Sigmoid colon (tissue), 6 donors: ENCODE measurements at regions not wholly inside any gene's neighbourhood (a gene's known extent, or its start where the extent isn't known, plus 50 kb on each side); places are given as distances from the start of the nearest gene placed in this dataset.

Source experiments
- DNase-seq: peaks from one replicate; pipeline ENCODE4 v3.0.0-alpha.2; 2019
- H3K27ac ChIP-seq, 4 donors: fragments of 200-600 bp; sonication (generic); one replicate each; pipeline ENCODE4 v1.5.1; 2016 to 2019; ENCODE audit warnings: mild to moderate bottlenecking in 1 of 4
- H3K27me3 ChIP-seq, 3 donors: fragments of 200-600 bp; sonication (generic); one replicate each; pipeline ENCODE4 v1.5.1; 2019; ENCODE audit warnings: mild to moderate bottlenecking in 1 of 3
- H3K36me3 ChIP-seq, 4 donors: fragments of 200-600 bp; sonication (generic); one replicate each; pipeline ENCODE4 v1.5.1; 2016 to 2019
- H3K4me1 ChIP-seq, 4 donors: fragments of 200-600 bp; sonication (generic); one replicate each; pipeline ENCODE4 v1.5.1; 2017 to 2019
- H3K4me3 ChIP-seq, 4 donors: fragments of 200-600 bp; sonication (generic); one replicate each; pipeline ENCODE4 v1.5.1; 2017 to 2019; ENCODE audit warnings: mild to moderate bottlenecking in 2 of 4, moderate library complexity in 1 of 4
- H3K9me3 ChIP-seq, 4 donors: fragments of 200-600 bp in 3 of 4; sonication (generic) in 3 of 4; one replicate each; pipeline versions ENCODE4 v1.5.1 to v1.6.1; 2013 to 2019
- EP300 ChIP-seq, 4 donors: sonication (generic); formaldehyde crosslinking; IDR thresholded peaks; one replicate each; pipeline ENCODE4 v1.6.1; 2017; ENCODE audit warnings: antibody characterized with exemption in 4 of 4
- POLR2A ChIP-seq, 2 donors: fragments of 450-650 bp; IDR thresholded peaks; one replicate each; pipeline ENCODE4 v1.6.1; 2016; ENCODE audit warnings: antibody characterized with exemption in 2 of 2, mild to moderate bottlenecking in 2 of 2, moderate library complexity in 2 of 2
- POLR2AphosphoS5 ChIP-seq, 4 donors: sonication (generic); formaldehyde crosslinking; IDR thresholded peaks; one replicate each; pipeline ENCODE4 v1.6.1; 2017; ENCODE audit warnings: antibody characterized with exemption in 4 of 4
- WGBS, 2 donors: extraction: QIAGEN DNeasy Blood & Tissue Kit; methylation state at CpG; one replicate each; pipeline ENCODE4 v1.1.7; 2013; 5-methylcytosine and 5-hydroxymethylcytosine counted together
- intact Hi-C: fragments of 100-400 bp; cut with DNase I; formaldehyde crosslinking; loops from one replicate; pipeline ENCODE4 v1.15.1; 2023
- TF ChIP-seq, protein P1 (sequence below), 4 experiments: fragments of 450-650 bp in 3 of 4; fragments of 200-600 bp in 1 of 4; IDR thresholded peaks; one replicate each; pipeline ENCODE4 v1.5.1; 2016 to 2019; ENCODE audit warnings: antibody characterized with exemption in 4 of 4, mild to moderate bottlenecking in 3 of 4, moderate library complexity in 2 of 4
- donor health status: healthy with polysubstance abuse.
- donor health status: healthy.

DNA sequence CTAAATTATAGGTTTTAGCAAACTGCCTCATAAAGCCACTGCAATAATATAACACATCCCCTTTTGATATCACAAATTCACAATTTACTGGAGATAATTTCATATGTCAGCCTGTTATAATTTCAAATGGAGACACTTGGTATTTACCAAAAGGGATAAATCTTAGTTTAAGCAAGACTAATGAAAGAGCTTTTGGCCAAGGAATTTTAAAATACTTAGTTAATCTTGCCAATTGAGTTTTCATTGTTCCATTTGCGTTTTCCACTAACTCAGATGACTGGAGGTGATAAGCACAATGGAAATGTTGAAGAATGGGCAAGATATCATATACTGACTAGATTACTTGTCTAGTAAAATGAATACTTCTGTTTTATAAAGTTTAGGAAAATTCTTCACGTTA lies 379.3 kb upstream of the SYT4 start:
- H3K27me3 ChIP-seq: no peaks in the 10 kb centered on the region
- H3K9me3 ChIP-seq: no peaks in the 10 kb centered on the region
- intact Hi-C loops: no loop called here
- 82 to 89% methylated on average over 2 of the region's 2 CpGs for WGBS, 2 donors
- H3K4me3 ChIP-seq: no peak overlapping the region
- no peak for TF ChIP-seq EP300 (IDR thresholded peaks at IDR 0.05)
- TF ChIP-seq, protein P1, sequence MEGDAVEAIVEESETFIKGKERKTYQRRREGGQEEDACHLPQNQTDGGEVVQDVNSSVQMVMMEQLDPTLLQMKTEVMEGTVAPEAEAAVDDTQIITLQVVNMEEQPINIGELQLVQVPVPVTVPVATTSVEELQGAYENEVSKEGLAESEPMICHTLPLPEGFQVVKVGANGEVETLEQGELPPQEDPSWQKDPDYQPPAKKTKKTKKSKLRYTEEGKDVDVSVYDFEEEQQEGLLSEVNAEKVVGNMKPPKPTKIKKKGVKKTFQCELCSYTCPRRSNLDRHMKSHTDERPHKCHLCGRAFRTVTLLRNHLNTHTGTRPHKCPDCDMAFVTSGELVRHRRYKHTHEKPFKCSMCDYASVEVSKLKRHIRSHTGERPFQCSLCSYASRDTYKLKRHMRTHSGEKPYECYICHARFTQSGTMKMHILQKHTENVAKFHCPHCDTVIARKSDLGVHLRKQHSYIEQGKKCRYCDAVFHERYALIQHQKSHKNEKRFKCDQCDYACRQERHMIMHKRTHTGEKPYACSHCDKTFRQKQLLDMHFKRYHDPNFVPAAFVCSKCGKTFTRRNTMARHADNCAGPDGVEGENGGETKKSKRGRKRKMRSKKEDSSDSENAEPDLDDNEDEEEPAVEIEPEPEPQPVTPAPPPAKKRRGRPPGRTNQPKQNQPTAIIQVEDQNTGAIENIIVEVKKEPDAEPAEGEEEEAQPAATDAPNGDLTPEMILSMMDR (IDR thresholded peaks at IDR 0.05): no peak
- TF ChIP-seq POLR2A (IDR thresholded peaks at IDR 0.05): no peak
- TF ChIP-seq POLR2AphosphoS5 (IDR thresholded peaks at IDR 0.05): no peak
- no peaks in the 10 kb centered on the region for H3K36me3 ChIP-seq
- H3K27ac ChIP-seq: no peak overlapping the region
- DNase-seq: no peak
- no peaks in the 10 kb centered on the region for H3K4me1 ChIP-seq

GRCh38 chr18:43661570-43661969 lies 384.3 kb upstream of the SYT4 start:
- H3K4me1 ChIP-seq: peaks cover 0 to 22% (median 7%) of the 10 kb centered on the region in 4 donors
- DNase-seq: no peak
- TF ChIP-seq POLR2AphosphoS5 (IDR thresholded peaks at IDR 0.05) (no peak), POLR2A (IDR thresholded peaks at IDR 0.05) (no peak), EP300 (IDR thresholded peaks at IDR 0.05) (no peak)
- TF ChIP-seq, protein P1 (IDR thresholded peaks at IDR 0.05): no peak
- H3K27ac ChIP-seq: no peak overlapping the region
- intact Hi-C loops: no loop called here
- no peaks in the 10 kb centered on the region for H3K36me3 ChIP-seq
- no peaks in the 10 kb centered on the region for H3K9me3 ChIP-seq
- 26 to 61% methylated on average over 2 of the region's 2 CpGs for WGBS, 2 donors
- H3K4me3 ChIP-seq: no peak overlapping the region
- no peaks in the 10 kb centered on the region for H3K27me3 ChIP-seq

DNA sequence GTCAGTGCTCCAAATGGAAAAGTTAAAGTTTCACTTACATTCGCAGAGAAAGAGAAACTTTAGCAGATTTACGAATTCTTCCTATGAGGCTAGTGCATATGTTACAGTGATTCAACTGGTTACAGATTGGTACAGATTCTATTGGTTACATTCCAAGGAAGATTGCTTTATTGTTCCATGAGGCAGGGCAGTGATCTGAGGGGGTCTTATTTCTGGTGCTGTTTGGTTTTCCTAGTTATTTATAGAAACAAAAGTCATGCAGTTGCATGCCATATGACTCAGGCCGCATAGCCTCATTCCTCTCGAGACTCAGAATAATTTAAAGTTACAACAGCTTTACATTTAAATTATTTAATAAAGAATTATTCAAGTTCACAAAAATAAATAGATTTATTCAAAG lies 385.4 kb upstream of the SYT4 start:
- no peaks in the 10 kb centered on the region for H3K27me3 ChIP-seq
- 70 to 75% methylated on average over 4 of the region's 4 CpGs for WGBS, 2 donors
- no peak overlapping the region for H3K4me3 ChIP-seq
- no peak overlapping the region for H3K27ac ChIP-seq
- H3K9me3 ChIP-seq: no peaks in the 10 kb centered on the region
- H3K36me3 ChIP-seq: no peaks in the 10 kb centered on the region
- TF ChIP-seq, protein P1 (IDR thresholded peaks at IDR 0.05): no peak
- TF ChIP-seq EP300 (IDR thresholded peaks at IDR 0.05): no peak
- intact Hi-C loops: no loop called here
- no peak for DNase-seq
- peaks cover 0 to 22% (median 7%) of the 10 kb centered on the region in 4 donors for H3K4me1 ChIP-seq

GRCh38 chr18:43663159-43663558 lies 385.9 kb upstream of the SYT4 start:
- no peak overlapping the region for H3K4me3 ChIP-seq
- WGBS, 2 donors: 90% methylated on average over 1 of the region's 1 CpG
- TF ChIP-seq POLR2A (IDR thresholded peaks at IDR 0.05) (no peak), POLR2AphosphoS5 (IDR thresholded peaks at IDR 0.05) (no peak), EP300 (IDR thresholded peaks at IDR 0.05) (no peak)
- TF ChIP-seq, protein P1 (IDR thresholded peaks at IDR 0.05): no peak

GRCh38 chr18:43664487-43665008 lies 387.3 kb upstream of the SYT4 start:
- Histone ChIP-seq H3K9me3 (no peaks in the 10 kb centered on the region), H3K27me3 (no peaks in the 10 kb centered on the region), H3K4me3 (no peak overlapping the region), H3K4me1 (peaks cover 0 to 32% (median 7%) of the 10 kb centered on the region in 4 donors), H3K36me3 (no peaks in the 10 kb centered on the region), H3K27ac (no peak overlapping the region)
- intact Hi-C loops: no loop called here
- WGBS, 2 donors: 57 to 76% methylated on average over 3 of the region's 3 CpGs
- TF ChIP-seq POLR2A (IDR thresholded peaks at IDR 0.05) (no peak), EP300 (IDR thresholded peaks at IDR 0.05) (no peak)
- DNase-seq: no peak

More at GRCh38 chr18:43663159-43663558, 385.9 kb upstream of the SYT4 start:
- no peaks in the 10 kb centered on the region for H3K9me3 ChIP-seq
- H3K4me1 ChIP-seq: peaks cover 0 to 25% (median 7%) of the 10 kb centered on the region in 4 donors
- intact Hi-C loops: no loop called here
- H3K27me3 ChIP-seq: no peaks in the 10 kb centered on the region
- H3K27ac ChIP-seq: no peak overlapping the region
- no peaks in the 10 kb centered on the region for H3K36me3 ChIP-seq
- no peak for DNase-seq
